OCI-LY7 (cell line): ENCODE measurements at regions not wholly inside any gene's neighbourhood (a gene's known extent, or its start where the extent isn't known, plus 50 kb on each side); places are given as distances from the start of the nearest gene placed in this dataset.

Experiments
- CTCF ChIP-seq: fragments of 200-600 bp; sonication (generic); conservative IDR thresholded peaks from 2 replicates; pipeline ENCODE4 v1.5.1; 2014; ENCODE audit warnings: mild to moderate bottlenecking, antibody characterized with exemption, low read length, moderate library complexity, mixed read lengths
- EZH2phosphoT487 ChIP-seq: fragments of 200-600 bp; sonication (generic); IDR thresholded peaks from 2 replicates; pipeline ENCODE4 v1.6.1; 2018; ENCODE audit warnings: low read depth, borderline replicate concordance, mild to moderate bottlenecking, mixed run types, antibody characterized with exemption, low read length, moderate library complexity, mixed read lengths

DNA sequence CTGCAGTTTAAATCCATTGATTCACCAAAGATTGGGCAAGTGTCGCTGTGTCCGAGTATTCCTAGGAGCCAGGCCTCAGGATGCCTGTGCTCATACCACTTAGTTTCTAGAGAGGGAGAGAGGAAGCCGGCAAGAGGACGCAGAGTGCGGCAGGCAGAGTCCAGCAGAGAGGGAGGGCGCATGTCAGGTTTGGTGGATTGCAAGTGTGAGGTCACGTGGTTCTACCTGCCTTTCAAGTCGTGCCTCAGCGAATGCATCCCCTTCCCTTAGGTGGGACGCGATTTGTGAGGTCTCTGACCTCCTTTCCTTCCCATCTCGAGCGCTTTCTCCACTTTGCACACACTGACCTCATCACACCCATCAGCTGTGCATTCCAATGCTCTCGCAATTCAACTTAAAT is 188.1 kb downstream of the TMEM18 start:
- no peak for TF ChIP-seq CTCF
- TF ChIP-seq EZH2phosphoT487 = no peak
